ENCODE measurements at regions not wholly inside any gene's neighbourhood (a gene's known extent, or its start where the extent isn't known, plus 50 kb on each side); places are given as distances from the start of the nearest gene placed in this dataset.
"Not testable (repeated sequence)": the region's sequence is repeated elsewhere in the genome, so short reads cannot be mapped to it uniquely, and the experiment has no call there.

- DNase-seq: no peak
- no peaks in the 10 kb centered on the region for H3K36me3 ChIP-seq (replicated peaks)
- in situ Hi-C loops (cut with HindIII; ENCODE audit: low pct_ligation_motif_present, low sequenced_read_pairs): no loop called here
- TF ChIP-seq CTCF (IDR thresholded peaks at IDR 0.05; ENCODE audit: low read depth, low read length, missing control alignments): no peak
- H3K27me3 ChIP-seq (replicated peaks): no peaks in the 10 kb centered on the region
- no peak overlapping the region for H3K27ac ChIP-seq
- no peak overlapping the region for H3K4me3 ChIP-seq (ENCODE audit: low read depth, low read length)
Measured at GRCh38 chr20:50447102-50447804, 62.9 kb upstream of the PTPN1 start.

GRCh38 chr20:50447817-50448216, 62.4 kb upstream of the PTPN1 start:
- H3K36me3 ChIP-seq (replicated peaks): no peaks in the 10 kb centered on the region
- DNase-seq: no peak
- H3K4me3 ChIP-seq (ENCODE audit: low read depth, low read length): no peak overlapping the region
- no peak for TF ChIP-seq CTCF (IDR thresholded peaks at IDR 0.05; ENCODE audit: low read depth, low read length, missing control alignments)
- in situ Hi-C loops (cut with HindIII; ENCODE audit: low pct_ligation_motif_present, low sequenced_read_pairs): no loop called here
- no peak overlapping the region for H3K27ac ChIP-seq
- H3K27me3 ChIP-seq (replicated peaks): no peaks in the 10 kb centered on the region

- H3K4me3 ChIP-seq (ENCODE audit: low read depth, low read length); in situ Hi-C loops (cut with HindIII; ENCODE audit: low pct_ligation_motif_present, low sequenced_read_pairs): not testable (repeated sequence)
- DNase-seq: peak; percentile 57
Measured at GRCh38 chr20:50448625-50449403, 61.4 kb upstream of the PTPN1 start.

GRCh38 chr20:50449738-50450492, 60.3 kb upstream of the PTPN1 start:
- Histone ChIP-seq H3K27ac (no peak overlapping the region), H3K27me3 (replicated peaks) (no peaks in the 10 kb centered on the region), H3K4me3 (ENCODE audit: low read depth, low read length) (no peak overlapping the region), H3K36me3 (replicated peaks) (no peaks in the 10 kb centered on the region)
- TF ChIP-seq CTCF (IDR thresholded peaks at IDR 0.05; ENCODE audit: low read depth, low read length, missing control alignments): no peak
- in situ Hi-C loops (cut with HindIII; ENCODE audit: low pct_ligation_motif_present, low sequenced_read_pairs): no loop called here
- no peak for DNase-seq

More at GRCh38 chr20:50448625-50449403, 61.4 kb upstream of the PTPN1 start:
- H3K27me3 ChIP-seq (replicated peaks); H3K36me3 ChIP-seq (replicated peaks); H3K27ac ChIP-seq: not testable (repeated sequence)

- no peaks in the 10 kb centered on the region for H3K36me3 ChIP-seq (replicated peaks)
- H3K4me3 ChIP-seq (ENCODE audit: low read depth, low read length): no peak overlapping the region
- TF ChIP-seq CTCF (IDR thresholded peaks at IDR 0.05; ENCODE audit: low read depth, low read length, missing control alignments): no peak
- in situ Hi-C loops (cut with HindIII; ENCODE audit: low pct_ligation_motif_present, low sequenced_read_pairs): no loop called here
- H3K27ac ChIP-seq: no peak overlapping the region
- DNase-seq: no peak
- H3K27me3 ChIP-seq (replicated peaks): no peaks in the 10 kb centered on the region
Measured at GRCh38 chr20:50450493-50450826, 59.7 kb upstream of the PTPN1 start.
